HEK293 (cell line): ENCODE measurements at regions not wholly inside any gene's neighbourhood (a gene's known extent, or its start where the extent isn't known, plus 50 kb on each side); places are given as distances from the start of the nearest gene placed in this dataset.

Source experiments
- CTCF ChIA-PET: fragments of 350-600 bp; formaldehyde crosslinking; extraction: SDS; loops from one replicate; lab custom pipeline; 2021; ENCODE audit warnings: antibody characterized with exemption; lab: Yijun Ruan, JAX
- POLR2A ChIA-PET: fragments of 300-600 bp; formaldehyde crosslinking; extraction: SDS; loops from one replicate; lab custom pipeline; 2020; ENCODE audit warnings: antibody characterized with exemption, inconsistent platforms; lab: Yijun Ruan, JAX
- H3K27ac ChIP-seq: fragments of 200-500 bp; sonication (Bioruptor generic); 2 replicates; pipeline ENCODE4 v1.5.1; 2014; ENCODE audit warnings: low read depth, low read length, control low read depth, inconsistent platforms; ENCODE audit errors: extremely low read depth
- H3K36me3 ChIP-seq, 2 experiments: fragments of 200-500 bp in 1 of 2; sonication (Bioruptor generic) in 1 of 2; 1 replicate in 1 of 2; 2 replicates in 1 of 2; pipeline ENCODE4 v1.5.1; 2014 to 2017; ENCODE audit warnings: inconsistent platforms in 2 of 2, low read length in 2 of 2; ENCODE audit not compliant: control insufficient read depth in 2 of 2, insufficient read depth in 1 of 2
- H3K4me1 ChIP-seq: fragments of 200-500 bp; sonication (Bioruptor generic); 2 replicates; pipeline ENCODE4 v1.5.1; 2014; ENCODE audit warnings: mild to moderate bottlenecking, low read length, inconsistent platforms; ENCODE audit not compliant: control insufficient read depth, insufficient read depth
- H3K4me3 ChIP-seq: 2 replicates; pipeline ENCODE4 v1.5.1; 2011; ENCODE audit warnings: low read depth, mild to moderate bottlenecking, control low read depth, low read length, moderate library complexity
- H3K9me3 ChIP-seq: fragments of 200-500 bp; sonication (Bioruptor generic); 2 replicates; pipeline ENCODE4 v1.5.1; 2014; ENCODE audit warnings: low read depth, low read length, inconsistent platforms; ENCODE audit not compliant: control insufficient read depth, insufficient read depth
- BCL11B ChIP-seq: fragments of 450-650 bp; formaldehyde crosslinking; IDR thresholded peaks from 2 replicates; pipeline ENCODE4 v1.5.1; 2016; ENCODE audit warnings: low read depth, missing biosample characterization, missing genetic modification characterization
- PRDM1 ChIP-seq: fragments of 450-650 bp; formaldehyde crosslinking; IDR thresholded peaks from 2 replicates; pipeline ENCODE4; 2016; ENCODE audit warnings: missing biosample characterization, missing genetic modification characterization
- RBAK ChIP-seq: fragments of 450-650 bp; formaldehyde crosslinking; IDR thresholded peaks from 2 replicates; pipeline ENCODE4 v1.5.1; 2016; ENCODE audit warnings: missing biosample characterization, missing genetic modification characterization
- YY1 ChIP-seq: fragments of 450-650 bp; formaldehyde crosslinking; IDR thresholded peaks from 2 replicates; pipeline ENCODE4 v1.5.1; 2018; ENCODE audit warnings: missing biosample characterization, missing genetic modification characterization
- ZBTB6 ChIP-seq: fragments of 450-650 bp; formaldehyde crosslinking; IDR thresholded peaks from 2 replicates; pipeline ENCODE4 v1.5.1; 2017; ENCODE audit warnings: missing biosample characterization, missing genetic modification characterization
- ZBTB8A ChIP-seq: fragments of 450-650 bp; formaldehyde crosslinking; IDR thresholded peaks from 2 replicates; pipeline ENCODE4 v1.5.1; 2016; ENCODE audit warnings: missing biosample characterization, missing genetic modification characterization
- ZEB2 ChIP-seq: fragments of 450-650 bp; formaldehyde crosslinking; IDR thresholded peaks from 2 replicates; pipeline ENCODE4 v1.5.1; 2016; ENCODE audit warnings: missing biosample characterization, missing genetic modification characterization
- ZFP3 ChIP-seq: fragments of 450-650 bp; formaldehyde crosslinking; IDR thresholded peaks from 2 replicates; pipeline ENCODE4 v1.5.1; 2016; ENCODE audit warnings: low read depth, missing biosample characterization, missing genetic modification characterization
- ZNF174 ChIP-seq: fragments of 450-650 bp; formaldehyde crosslinking; IDR thresholded peaks from 2 replicates; pipeline ENCODE4 v1.5.0; 2017; ENCODE audit warnings: missing biosample characterization, mild to moderate bottlenecking, missing genetic modification characterization
- ZNF184 ChIP-seq: fragments of 450-650 bp; IDR thresholded peaks from 2 replicates; pipeline ENCODE4 v1.5.1; 2018; ENCODE audit warnings: missing biosample characterization, mild to moderate bottlenecking, missing genetic modification characterization
- ZNF2 ChIP-seq: fragments of 450-650 bp; formaldehyde crosslinking; IDR thresholded peaks from 2 replicates; pipeline ENCODE4 v1.5.1; 2016; ENCODE audit warnings: missing biosample characterization, missing genetic modification characterization
- ZNF214 ChIP-seq: fragments of 450-650 bp; formaldehyde crosslinking; IDR thresholded peaks from 2 replicates; pipeline ENCODE4 v1.5.1; 2017; ENCODE audit warnings: missing biosample characterization, mild to moderate bottlenecking, missing genetic modification characterization, borderline replicate concordance
- ZNF24 ChIP-seq: fragments of 450-650 bp; formaldehyde crosslinking; IDR thresholded peaks from 2 replicates; pipeline ENCODE4 v1.5.1; 2016; ENCODE audit warnings: missing biosample characterization, missing genetic modification characterization
- ZNF292 ChIP-seq: fragments of 450-650 bp; formaldehyde crosslinking; IDR thresholded peaks from 2 replicates; pipeline ENCODE4 v1.5.1; 2016; ENCODE audit warnings: low read depth, missing biosample characterization, missing genetic modification characterization, borderline replicate concordance
- ZNF366 ChIP-seq: fragments of 450-650 bp; formaldehyde crosslinking; conservative IDR thresholded peaks from 2 replicates; pipeline ENCODE4 v1.5.1; 2016; ENCODE audit warnings: missing biosample characterization, missing genetic modification characterization
- ZNF391 ChIP-seq: fragments of 450-650 bp; formaldehyde crosslinking; IDR thresholded peaks from 2 replicates; pipeline ENCODE4 v1.5.1; 2016; ENCODE audit warnings: low read depth, missing biosample characterization, missing genetic modification characterization, borderline replicate concordance
- ZNF426 ChIP-seq: fragments of 450-650 bp; formaldehyde crosslinking; IDR thresholded peaks from 2 replicates; pipeline ENCODE4 v1.5.1; 2017; ENCODE audit warnings: missing biosample characterization, missing genetic modification characterization, mild to moderate bottlenecking, inconsistent platforms, moderate library complexity
- ZNF518A ChIP-seq: fragments of 450-650 bp; formaldehyde crosslinking; conservative IDR thresholded peaks from 2 replicates; pipeline ENCODE4 v1.5.1; 2016; ENCODE audit warnings: low read depth, missing biosample characterization, missing genetic modification characterization
- ZNF560 ChIP-seq: fragments of 450-650 bp; formaldehyde crosslinking; IDR thresholded peaks from 2 replicates; pipeline ENCODE4 v1.5.1; 2017; ENCODE audit warnings: missing biosample characterization, missing genetic modification characterization, borderline replicate concordance
- ZNF596 ChIP-seq: fragments of 450-650 bp; IDR thresholded peaks from 2 replicates; pipeline ENCODE4 v1.5.0; 2018; ENCODE audit warnings: missing biosample characterization, mild to moderate bottlenecking, missing genetic modification characterization, moderate library complexity
- ZSCAN30 ChIP-seq: fragments of 450-650 bp; IDR thresholded peaks from 2 replicates; pipeline ENCODE4 v1.5.1; 2018; ENCODE audit warnings: missing biosample characterization, mild to moderate bottlenecking, missing genetic modification characterization, moderate library complexity

GRCh38 chr17:68809148-68809547, 146.0 kb downstream of the ABCA8 start:
- H3K9me3 ChIP-seq: no peaks in the 10 kb centered on the region
- no peaks in the 10 kb centered on the region for H3K36me3 ChIP-seq
- POLR2A ChIA-PET: no interaction called here
- no peaks in the 10 kb centered on the region for H3K4me1 ChIP-seq
- H3K27ac ChIP-seq: no peak overlapping the region
- no peak overlapping the region for H3K4me3 ChIP-seq
- TF ChIP-seq ZNF214 (no peak), BCL11B (tag by site-specific recombination) (no peak), ZSCAN30 (no peak)
- CTCF ChIA-PET: interaction anchor here (0.6 kb wide), 1 partner anchor 9 kb away, joined by 3 read pairs; no protein-coding TSS in a partner anchor

- H3K36me3 ChIP-seq: no peaks in the 10 kb centered on the region
- TF ChIP-seq ZNF184 (tag by site-specific recombination) (no peak), ZBTB6 (no peak)
- POLR2A ChIA-PET: interaction anchor here (0.5 kb wide), 1 partner anchor 867 kb away, joined by 6 read pairs; no protein-coding TSS in a partner anchor
- no peak overlapping the region for H3K27ac ChIP-seq
- no peaks in the 10 kb centered on the region for H3K4me1 ChIP-seq
- no peak overlapping the region for H3K4me3 ChIP-seq
- H3K9me3 ChIP-seq: no peaks in the 10 kb centered on the region
- CTCF ChIA-PET: interaction anchor here (0.6 kb wide), 1 partner anchor 10 kb away, joined by 3 read pairs; no protein-coding TSS in a partner anchor
Observed at GRCh38 chr17:68807998-68808772, 147.0 kb downstream of the ABCA8 start.

GRCh38 chr17:68805609-68806008, 149.6 kb downstream of the ABCA8 start:
- H3K27ac ChIP-seq: no peak overlapping the region
- POLR2A ChIA-PET: no interaction called here
- no peaks in the 10 kb centered on the region for H3K4me1 ChIP-seq
- no peak overlapping the region for H3K4me3 ChIP-seq
- H3K9me3 ChIP-seq: no peaks in the 10 kb centered on the region
- CTCF ChIA-PET: interaction anchor here (0.6 kb wide), 1 partner anchor 45 kb away, joined by 3 read pairs; no protein-coding TSS in a partner anchor
- TF ChIP-seq ZNF391 (tag by site-specific recombination): no peak
- TF ChIP-seq RBAK: no peak
- no peak for TF ChIP-seq ZNF2 (tag by site-specific recombination)
- no peak for TF ChIP-seq ZNF596 (tag by site-specific recombination)
- no peak for TF ChIP-seq YY1 (tag by site-specific recombination)
- TF ChIP-seq, all 188 proteins: peak for 0
- no peaks in the 10 kb centered on the region for H3K36me3 ChIP-seq

- CTCF ChIA-PET: interaction anchor here (0.6 kb wide), 1 partner anchor 46 kb away, joined by 3 read pairs; no protein-coding TSS in a partner anchor
- POLR2A ChIA-PET: no interaction called here
- H3K9me3 ChIP-seq: no peaks in the 10 kb centered on the region
- no peak overlapping the region for H3K27ac ChIP-seq
- H3K4me1 ChIP-seq: no peaks in the 10 kb centered on the region
- H3K36me3 ChIP-seq: no peaks in the 10 kb centered on the region
- no peak overlapping the region for H3K4me3 ChIP-seq
- no peak for TF ChIP-seq ZBTB8A (tag by site-specific recombination)
- TF ChIP-seq ZEB2 (tag by site-specific recombination): no peak
- no peak for TF ChIP-seq ZNF518A
- no peak for TF ChIP-seq ZNF174 (tag by site-specific recombination)
- no peak for TF ChIP-seq ZFP3 (tag by site-specific recombination)
- no peak for TF ChIP-seq ZNF366
- no peak for TF ChIP-seq ZNF24
- no peak for TF ChIP-seq ZNF292
- no peak for TF ChIP-seq ZNF426 (tag by site-specific recombination)
- no peak for TF ChIP-seq ZNF560 (tag by site-specific recombination)
- TF ChIP-seq PRDM1 (tag by site-specific recombination): no peak
- TF ChIP-seq ZNF214: no peak
Observed at GRCh38 chr17:68804777-68805520, 150.2 kb downstream of the ABCA8 start.
